ENCODE measurements at regions not wholly inside any gene's neighbourhood (a gene's known extent, or its start where the extent isn't known, plus 50 kb on each side); places are given as distances from the start of the nearest gene placed in this dataset.
A peak's percentile ranks its signal among the peaks of the same experiment; 100 is the strongest.

- DNase-seq: no peak
These were observed 265.2 kb downstream of the ATG4C start for GRCh38 chr1:63049135-63049534.

GRCh38 chr1:63051356-63051755 is 267.4 kb downstream of the ATG4C start:
- no peak for DNase-seq

GRCh38 chr1:63051886-63052285 is 268.0 kb downstream of the ATG4C start:
- DNase-seq: no peak

GRCh38 chr1:63054184-63054583 is 268.2 kb upstream of the FOXD3 start:
- no peak for DNase-seq

- DNase-seq: no peak
These were observed 259.0 kb upstream of the FOXD3 start for GRCh38 chr1:63063367-63063766.

- DNase-seq: no peak
These were observed 258.2 kb upstream of the FOXD3 start for GRCh38 chr1:63064135-63064534.

- DNase-seq: no peak
These were observed 253.7 kb upstream of the FOXD3 start for GRCh38 chr1:63068626-63069025.

- no peak for DNase-seq
These were observed 253.2 kb upstream of the FOXD3 start for GRCh38 chr1:63069214-63069613.

- DNase-seq: no peak
These were observed 248.8 kb upstream of the FOXD3 start for GRCh38 chr1:63073309-63074306.

GRCh38 chr1:63074321-63074720 is 248.0 kb upstream of the FOXD3 start:
- DNase-seq: no peak

GRCh38 chr1:63082766-63083165 is 239.6 kb upstream of the FOXD3 start:
- DNase-seq: no peak

- DNase-seq: no peak
These were observed 234.4 kb upstream of the FOXD3 start for GRCh38 chr1:63087966-63088365.

- no peak for DNase-seq
These were observed 223.2 kb upstream of the FOXD3 start for GRCh38 chr1:63099188-63099587.

GRCh38 chr1:63101336-63101735 is 221.0 kb upstream of the FOXD3 start:
- no peak for DNase-seq

GRCh38 chr1:63103682-63104081 is 218.7 kb upstream of the FOXD3 start:
- DNase-seq: no peak

- DNase-seq: no peak
These were observed 215.3 kb upstream of the FOXD3 start for GRCh38 chr1:63107066-63107465.

- DNase-seq: no peak
These were observed 214.2 kb upstream of the FOXD3 start for GRCh38 chr1:63108206-63108605.

GRCh38 chr1:63112155-63112900 is 210.0 kb upstream of the FOXD3 start:
- no peak for DNase-seq

GRCh38 chr1:63115527-63115926 is 206.8 kb upstream of the FOXD3 start:
- no peak for DNase-seq

GRCh38 chr1:63116016-63116415 is 206.4 kb upstream of the FOXD3 start:
- no peak for DNase-seq

GRCh38 chr1:63119575-63120155 is 202.7 kb upstream of the FOXD3 start:
- DNase-seq: no peak

- peak; percentile 14 for DNase-seq
These were observed 200.3 kb upstream of the FOXD3 start for GRCh38 chr1:63122079-63122478.

- DNase-seq: no peak
These were observed 197.6 kb upstream of the FOXD3 start for GRCh38 chr1:63124666-63125191.

All from DMS 273 treated with DMSO at 0.1 percent for 48 hours (cell line).